ENCODE measurements at regions not wholly inside any gene's neighbourhood (a gene's known extent, or its start where the extent isn't known, plus 50 kb on each side); places are given as distances from the start of the nearest gene placed in this dataset.

GRCh38 chr11:116224154-116224888, 548.5 kb downstream of the BUD13 start:
- ATAC-seq (peak; percentile 72 to 83), FAIRE-seq (no peak), DNase-seq (ENCODE audit: low read depth in 1 of 2, low spot score in 1 of 2) (peak; percentile 23 to 42)
- peak; percentile 48; the same call in 2 of the 3 replicates for TF ChIP-seq CTCF (IDR thresholded peaks at IDR 0.05)
- no peak for TF ChIP-seq NPAS2 (CRISPR knock-in tag; IDR thresholded peaks at IDR 0.05; ENCODE audit: borderline replicate concordance)
- TF ChIP-seq SMC3 (IDR thresholded peaks at IDR 0.05) = peak; percentile 28; the same call in 2 of the 3 replicates
- no peak for TF ChIP-seq EHF (CRISPR knock-in tag; IDR thresholded peaks at IDR 0.05)
- TF ChIP-seq JUN (IDR thresholded peaks at IDR 0.05) = no peak
- no peak for TF ChIP-seq HES2 (IDR thresholded peaks at IDR 0.05)
- no peak for TF ChIP-seq FOSL2 (IDR thresholded peaks at IDR 0.05)
- TF ChIP-seq FOSL2 (CRISPR knock-in tag; IDR thresholded peaks at IDR 0.05) = no peak
- TF ChIP-seq USF2 (IDR thresholded peaks at IDR 0.05) = no peak
- TF ChIP-seq RAD21 (conservative IDR thresholded peaks at IDR 0.05 in 1 of 2, IDR thresholded peaks at IDR 0.05 in 1 of 2) = peak; percentile 24 to 35; a peak in 1 of 5 replicates
- no peak for TF ChIP-seq BCL3 (IDR thresholded peaks at IDR 0.05)
- H3K4me1 ChIP-seq = no peaks in the 10 kb centered on the region
- H3K9me3 ChIP-seq = no peaks in the 10 kb centered on the region
- no peak overlapping the region for H3K4me3 ChIP-seq
- H3K4me2 ChIP-seq = no peak overlapping the region
- POLR2A ChIA-PET = no interaction called here
- no peak overlapping the region for H3K27ac ChIP-seq
- 0% methylated on average over 2 of the region's 10 CpGs for WGBS (ENCODE audit: missing lambda C conversion rate)
- CTCF ChIA-PET = interaction anchor here (0.9 to 2.2 kb wide), 9 partner anchors 9 to 1479 kb away, joined by 3 to 13 read pairs (median 3); no protein-coding TSS in a partner anchor

GRCh38 chr11:116221351-116221750, 551.4 kb downstream of the BUD13 start:
- Histone ChIP-seq H3K9me3 (no peaks in the 10 kb centered on the region), H3K4me3 (no peak overlapping the region), H3K4me1 (no peaks in the 10 kb centered on the region), H3K27ac (no peak overlapping the region), H3K4me2 (no peak overlapping the region)
- TF ChIP-seq ESRRA (IDR thresholded peaks at IDR 0.05; ENCODE audit: borderline replicate concordance, low read length) = no peak
- TF ChIP-seq PHF8 (IDR thresholded peaks at IDR 0.05; ENCODE audit: borderline replicate concordance, low read depth) = no peak
- no peak for TF ChIP-seq FOXS1 (CRISPR knock-in tag; IDR thresholded peaks at IDR 0.05)
- no peak for TF ChIP-seq RNF2 (IDR thresholded peaks at IDR 0.05; ENCODE audit: borderline replicate concordance, low read depth)
- TF ChIP-seq KDM5A (IDR thresholded peaks at IDR 0.05) = no peak
- no peak for TF ChIP-seq HOXA7 (CRISPR knock-in tag; IDR thresholded peaks at IDR 0.05)
- TF ChIP-seq ZFP36 (IDR thresholded peaks at IDR 0.05; ENCODE audit: borderline replicate concordance, partially characterized antibody) = no peak
- no peak for TF ChIP-seq PBX3 (IDR thresholded peaks at IDR 0.05)
- no peak for TF ChIP-seq SMC3 (IDR thresholded peaks at IDR 0.05)
- TF ChIP-seq ELK1 (IDR thresholded peaks at IDR 0.05; ENCODE audit: low read depth, low read length) = no peak
- TF ChIP-seq RARB (CRISPR knock-in tag; IDR thresholded peaks at IDR 0.05) = no peak
- no peak for TF ChIP-seq MAFK (IDR thresholded peaks at IDR 0.05; ENCODE audit: partially characterized antibody)
- TF ChIP-seq REST (IDR thresholded peaks at IDR 0.05) = no peak
- no peak for TF ChIP-seq HOXB13 (CRISPR knock-in tag; IDR thresholded peaks at IDR 0.05; ENCODE audit: low read depth)
- no peak for TF ChIP-seq EP300 (IDR thresholded peaks at IDR 0.05)
- no peak for TF ChIP-seq ZSCAN20 (CRISPR knock-in tag; IDR thresholded peaks at IDR 0.05)
- CTCF ChIA-PET = no interaction called here
- FAIRE-seq (no peak), DNase-seq (ENCODE audit: low read depth in 1 of 2, low spot score in 1 of 2) (no peak), ATAC-seq (no peak)
- POLR2A ChIA-PET = no interaction called here
- 0% methylated on average over 2 of the region's 2 CpGs for WGBS (ENCODE audit: missing lambda C conversion rate)
